NCI-H345 treated with DMSO at 0.1 percent for 48 hours (cell line): ENCODE measurements at regions not wholly inside any gene's neighbourhood (a gene's known extent, or its start where the extent isn't known, plus 50 kb on each side); places are given as distances from the start of the nearest gene placed in this dataset.
"Not testable (repeated sequence)": the region's sequence is repeated elsewhere in the genome, so short reads cannot be mapped to it uniquely, and the experiment has no call there.

Source experiments
- DNase-seq: peaks from one replicate; lab custom pipeline; 2025; ENCODE audit not compliant: unreplicated experiment; lab: John Stamatoyannopoulos, UW

GRCh38 chr5:143638654-143639053, 173.3 kb upstream of the HMHB1 start:
- DNase-seq: no peak

GRCh38 chr5:143636931-143637528, 174.9 kb upstream of the HMHB1 start:
- no peak for DNase-seq

GRCh38 chr5:143635888-143636287, 176.1 kb upstream of the HMHB1 start:
- DNase-seq: no peak

GRCh38 chr5:143635146-143635752, 176.7 kb upstream of the HMHB1 start:
- no peak for DNase-seq

- DNase-seq: no peak
Observed at GRCh38 chr5:143634689-143635088, 177.3 kb upstream of the HMHB1 start.

- no peak for DNase-seq
Observed at GRCh38 chr5:143629871-143630659, 181.9 kb upstream of the HMHB1 start.

GRCh38 chr5:143625048-143625447, 186.9 kb upstream of the HMHB1 start:
- DNase-seq: not testable (repeated sequence)

GRCh38 chr5:143624465-143624864, 187.5 kb upstream of the HMHB1 start:
- DNase-seq: no peak

GRCh38 chr5:143619040-143619439, 192.9 kb upstream of the HMHB1 start:
- no peak for DNase-seq

GRCh38 chr5:143618141-143618540, 193.8 kb upstream of the HMHB1 start:
- DNase-seq: no peak

GRCh38 chr5:143614831-143615230, 197.1 kb upstream of the HMHB1 start:
- no peak for DNase-seq

- no peak for DNase-seq
Observed at GRCh38 chr5:143613329-143613728, 198.6 kb upstream of the HMHB1 start.

- DNase-seq: no peak
Observed at GRCh38 chr5:143610946-143611345, 201.0 kb upstream of the HMHB1 start.

- no peak for DNase-seq
Observed at GRCh38 chr5:143606043-143606752, 202.7 kb upstream of the NR3C1 start.

- no peak for DNase-seq
Observed at GRCh38 chr5:143605403-143606005, 202.0 kb upstream of the NR3C1 start.

GRCh38 chr5:143601917-143602333, 198.4 kb upstream of the NR3C1 start:
- DNase-seq: no peak

GRCh38 chr5:143601357-143601756, 197.9 kb upstream of the NR3C1 start:
- DNase-seq: no peak

- DNase-seq: no peak
Observed at GRCh38 chr5:143600396-143601075, 197.1 kb upstream of the NR3C1 start.

- DNase-seq: no peak
Observed at GRCh38 chr5:143599474-143599873, 196.0 kb upstream of the NR3C1 start.

- no peak for DNase-seq
Observed at GRCh38 chr5:143596824-143597223, 193.3 kb upstream of the NR3C1 start.
